GM23338 (cell line): ENCODE measurements at regions not wholly inside any gene's neighbourhood (a gene's known extent, or its start where the extent isn't known, plus 50 kb on each side); places are given as distances from the start of the nearest gene placed in this dataset.

Experiments used
- EZH2 ChIP-seq: fragments of 200-600 bp; sonication (generic); IDR thresholded peaks from one replicate; pipeline ENCODE4 v1.8.0; 2017; ENCODE audit warnings: antibody characterized with exemption, mild to moderate bottlenecking, low read depth; ENCODE audit not compliant: unreplicated experiment
- EZH2phosphoT487 ChIP-seq: fragments of 200-600 bp; sonication (generic); IDR thresholded peaks from one replicate; pipeline ENCODE4 v1.8.1; 2018; ENCODE audit warnings: antibody characterized with exemption; ENCODE audit not compliant: unreplicated experiment
- POLR2AphosphoS5 ChIP-seq: IDR thresholded peaks from 2 replicates; pipeline ENCODE4 v1.6.1; 2016; ENCODE audit warnings: antibody characterized with exemption, low read depth
- TF ChIP-seq, protein P1 (sequence below), 2 experiments: fragments of 200-600 bp in 1 of 2; sonication (generic) in 1 of 2; conservative IDR thresholded peaks; 2 replicates each; pipeline versions ENCODE4 v1.5.1 to v1.6.1; 2016 to 2017; ENCODE audit warnings: antibody characterized with exemption in 2 of 2, low read depth in 2 of 2, mild to moderate bottlenecking in 2 of 2, moderate library complexity in 1 of 2
- TF ChIP-seq, protein P2 (sequence below): IDR thresholded peaks from one replicate; pipeline ENCODE4 v1.6.1; 2018; ENCODE audit warnings: antibody characterized with exemption; ENCODE audit not compliant: unreplicated experiment

- TF ChIP-seq, protein P1, sequence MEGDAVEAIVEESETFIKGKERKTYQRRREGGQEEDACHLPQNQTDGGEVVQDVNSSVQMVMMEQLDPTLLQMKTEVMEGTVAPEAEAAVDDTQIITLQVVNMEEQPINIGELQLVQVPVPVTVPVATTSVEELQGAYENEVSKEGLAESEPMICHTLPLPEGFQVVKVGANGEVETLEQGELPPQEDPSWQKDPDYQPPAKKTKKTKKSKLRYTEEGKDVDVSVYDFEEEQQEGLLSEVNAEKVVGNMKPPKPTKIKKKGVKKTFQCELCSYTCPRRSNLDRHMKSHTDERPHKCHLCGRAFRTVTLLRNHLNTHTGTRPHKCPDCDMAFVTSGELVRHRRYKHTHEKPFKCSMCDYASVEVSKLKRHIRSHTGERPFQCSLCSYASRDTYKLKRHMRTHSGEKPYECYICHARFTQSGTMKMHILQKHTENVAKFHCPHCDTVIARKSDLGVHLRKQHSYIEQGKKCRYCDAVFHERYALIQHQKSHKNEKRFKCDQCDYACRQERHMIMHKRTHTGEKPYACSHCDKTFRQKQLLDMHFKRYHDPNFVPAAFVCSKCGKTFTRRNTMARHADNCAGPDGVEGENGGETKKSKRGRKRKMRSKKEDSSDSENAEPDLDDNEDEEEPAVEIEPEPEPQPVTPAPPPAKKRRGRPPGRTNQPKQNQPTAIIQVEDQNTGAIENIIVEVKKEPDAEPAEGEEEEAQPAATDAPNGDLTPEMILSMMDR (conservative IDR thresholded peaks at IDR 0.05; ENCODE audit: low read depth in 2 of 2): no peak
- no peak for TF ChIP-seq POLR2AphosphoS5
- TF ChIP-seq EZH2: no peak
- no peak for TF ChIP-seq EZH2phosphoT487
- TF ChIP-seq, protein P2, sequence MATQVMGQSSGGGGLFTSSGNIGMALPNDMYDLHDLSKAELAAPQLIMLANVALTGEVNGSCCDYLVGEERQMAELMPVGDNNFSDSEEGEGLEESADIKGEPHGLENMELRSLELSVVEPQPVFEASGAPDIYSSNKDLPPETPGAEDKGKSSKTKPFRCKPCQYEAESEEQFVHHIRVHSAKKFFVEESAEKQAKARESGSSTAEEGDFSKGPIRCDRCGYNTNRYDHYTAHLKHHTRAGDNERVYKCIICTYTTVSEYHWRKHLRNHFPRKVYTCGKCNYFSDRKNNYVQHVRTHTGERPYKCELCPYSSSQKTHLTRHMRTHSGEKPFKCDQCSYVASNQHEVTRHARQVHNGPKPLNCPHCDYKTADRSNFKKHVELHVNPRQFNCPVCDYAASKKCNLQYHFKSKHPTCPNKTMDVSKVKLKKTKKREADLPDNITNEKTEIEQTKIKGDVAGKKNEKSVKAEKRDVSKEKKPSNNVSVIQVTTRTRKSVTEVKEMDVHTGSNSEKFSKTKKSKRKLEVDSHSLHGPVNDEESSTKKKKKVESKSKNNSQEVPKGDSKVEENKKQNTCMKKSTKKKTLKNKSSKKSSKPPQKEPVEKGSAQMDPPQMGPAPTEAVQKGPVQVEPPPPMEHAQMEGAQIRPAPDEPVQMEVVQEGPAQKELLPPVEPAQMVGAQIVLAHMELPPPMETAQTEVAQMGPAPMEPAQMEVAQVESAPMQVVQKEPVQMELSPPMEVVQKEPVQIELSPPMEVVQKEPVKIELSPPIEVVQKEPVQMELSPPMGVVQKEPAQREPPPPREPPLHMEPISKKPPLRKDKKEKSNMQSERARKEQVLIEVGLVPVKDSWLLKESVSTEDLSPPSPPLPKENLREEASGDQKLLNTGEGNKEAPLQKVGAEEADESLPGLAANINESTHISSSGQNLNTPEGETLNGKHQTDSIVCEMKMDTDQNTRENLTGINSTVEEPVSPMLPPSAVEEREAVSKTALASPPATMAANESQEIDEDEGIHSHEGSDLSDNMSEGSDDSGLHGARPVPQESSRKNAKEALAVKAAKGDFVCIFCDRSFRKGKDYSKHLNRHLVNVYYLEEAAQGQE: no peak
Observed at GRCh38 chr4:136754810-136755530, 777.3 kb downstream of the PCDH18 start.
